ENCODE measurements at regions not wholly inside any gene's neighbourhood (a gene's known extent, or its start where the extent isn't known, plus 50 kb on each side); places are given as distances from the start of the nearest gene placed in this dataset.

GRCh38 chr2:7102826-7103225 is 185.6 kb downstream of the RNF144A start:
- TF ChIP-seq CTCF (conservative IDR thresholded peaks at IDR 0.05; ENCODE audit: low read length) (no peak), EZH2phosphoT487 (IDR thresholded peaks at IDR 0.05; ENCODE audit: borderline replicate concordance) (no peak)

Data from Loucy (cell line).